ENCODE measurements at regions not wholly inside any gene's neighbourhood (a gene's known extent, or its start where the extent isn't known, plus 50 kb on each side); places are given as distances from the start of the nearest gene placed in this dataset.
A peak's percentile ranks its signal among the peaks of the same experiment; 100 is the strongest.

DNA sequence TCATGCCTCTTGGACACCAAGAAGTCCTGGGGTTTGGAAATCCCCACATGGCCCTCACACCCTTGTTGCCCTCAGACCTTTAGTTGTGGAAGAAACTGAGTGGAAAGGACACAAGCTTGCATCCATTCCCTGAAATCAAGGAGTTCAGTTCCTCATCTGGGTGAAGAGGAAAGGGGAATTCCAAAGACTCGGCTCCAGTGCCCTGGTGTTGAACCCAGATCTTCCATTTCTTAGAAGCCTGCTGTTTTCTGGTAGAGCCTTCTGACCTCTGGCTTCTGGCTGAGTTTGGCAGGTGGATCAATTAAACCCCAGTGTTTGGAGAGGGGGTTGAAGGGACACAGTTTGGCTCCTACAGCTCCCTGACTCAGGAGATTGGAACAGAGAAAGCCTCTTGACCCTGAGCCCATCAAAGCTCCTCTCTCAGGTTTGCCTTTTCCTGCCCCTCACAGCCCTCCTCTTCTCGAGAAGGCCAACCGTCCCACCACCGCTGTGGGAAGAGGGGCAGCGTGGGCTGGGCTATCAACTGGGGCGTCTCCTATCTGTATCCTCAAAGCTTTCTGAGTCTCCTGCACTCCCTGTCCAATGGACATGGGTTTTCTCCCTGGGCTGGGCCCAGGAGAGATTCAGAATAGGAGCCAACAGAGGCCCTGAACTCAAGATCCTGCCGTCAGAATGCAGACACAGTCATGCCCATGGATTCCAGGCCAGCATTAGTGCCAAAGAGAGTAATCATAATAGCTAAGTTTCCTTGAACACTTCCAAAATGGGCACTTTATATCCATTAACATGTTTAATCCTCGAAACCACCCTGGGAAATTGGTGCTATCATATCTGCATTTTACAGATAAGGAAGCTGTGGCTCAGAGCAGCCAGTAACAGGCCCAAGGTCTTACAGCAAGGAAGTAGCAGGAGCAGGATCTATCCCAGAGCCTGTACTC lies 146.2 kb downstream of the VEGFA start (continued):
- TF ChIP-seq ZNF280A (IDR thresholded peaks at IDR 0.05; ENCODE audit: low read depth, partially characterized antibody) (no peak), RBM22 (IDR thresholded peaks at IDR 0.05; ENCODE audit: low read depth, low read length, poor library complexity, severe bottlenecking) (no peak), HINFP (tag; conservative IDR thresholded peaks at IDR 0.05; ENCODE audit: low read depth) (0 out of 2 replicates have a peak, but pooled peaks have one; percentile 44), PYGO2 (tag; IDR thresholded peaks at IDR 0.05) (peak; percentile 54; the same call in 1 of the 2 replicates), E2F4 (CRISPR knock-in tag; IDR thresholded peaks at IDR 0.05; ENCODE audit: low read depth) (no peak), MBD2 (IDR thresholded peaks at IDR 0.05; ENCODE audit: borderline replicate concordance, low read depth) (no peak), SMARCE1 (IDR thresholded peaks at IDR 0.05) (peak; percentile 54; the same call in 1 of the 2 replicates), KHSRP (IDR thresholded peaks at IDR 0.05) (no peak), HNRNPUL1 (IDR thresholded peaks at IDR 0.05; ENCODE audit: low read length) (no peak), HEY1 (CRISPR knock-in tag; IDR thresholded peaks at IDR 0.05; ENCODE audit: borderline replicate concordance) (no peak), SMAD3 (CRISPR knock-in tag; conservative IDR thresholded peaks at IDR 0.05) (no peak; the same call in none of the 2 replicates), LEF1 (IDR thresholded peaks at IDR 0.05) (peak; percentile 45; the same call in 1 of the 2 replicates), ZNF668 (CRISPR knock-in tag; IDR thresholded peaks at IDR 0.05) (peak; percentile 2; the same call in 1 of the 2 replicates), ZBTB33 (CRISPR knock-in tag; IDR thresholded peaks at IDR 0.05) (no peak)
- TF ChIP-seq, protein P1, sequence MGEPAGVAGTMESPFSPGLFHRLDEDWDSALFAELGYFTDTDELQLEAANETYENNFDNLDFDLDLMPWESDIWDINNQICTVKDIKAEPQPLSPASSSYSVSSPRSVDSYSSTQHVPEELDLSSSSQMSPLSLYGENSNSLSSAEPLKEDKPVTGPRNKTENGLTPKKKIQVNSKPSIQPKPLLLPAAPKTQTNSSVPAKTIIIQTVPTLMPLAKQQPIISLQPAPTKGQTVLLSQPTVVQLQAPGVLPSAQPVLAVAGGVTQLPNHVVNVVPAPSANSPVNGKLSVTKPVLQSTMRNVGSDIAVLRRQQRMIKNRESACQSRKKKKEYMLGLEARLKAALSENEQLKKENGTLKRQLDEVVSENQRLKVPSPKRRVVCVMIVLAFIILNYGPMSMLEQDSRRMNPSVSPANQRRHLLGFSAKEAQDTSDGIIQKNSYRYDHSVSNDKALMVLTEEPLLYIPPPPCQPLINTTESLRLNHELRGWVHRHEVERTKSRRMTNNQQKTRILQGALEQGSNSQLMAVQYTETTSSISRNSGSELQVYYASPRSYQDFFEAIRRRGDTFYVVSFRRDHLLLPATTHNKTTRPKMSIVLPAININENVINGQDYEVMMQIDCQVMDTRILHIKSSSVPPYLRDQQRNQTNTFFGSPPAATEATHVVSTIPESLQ (CRISPR knock-in tag; IDR thresholded peaks at IDR 0.05) = peak; percentile 84; the same call in 1 of the 2 replicates
- TF ChIP-seq, protein P2, sequence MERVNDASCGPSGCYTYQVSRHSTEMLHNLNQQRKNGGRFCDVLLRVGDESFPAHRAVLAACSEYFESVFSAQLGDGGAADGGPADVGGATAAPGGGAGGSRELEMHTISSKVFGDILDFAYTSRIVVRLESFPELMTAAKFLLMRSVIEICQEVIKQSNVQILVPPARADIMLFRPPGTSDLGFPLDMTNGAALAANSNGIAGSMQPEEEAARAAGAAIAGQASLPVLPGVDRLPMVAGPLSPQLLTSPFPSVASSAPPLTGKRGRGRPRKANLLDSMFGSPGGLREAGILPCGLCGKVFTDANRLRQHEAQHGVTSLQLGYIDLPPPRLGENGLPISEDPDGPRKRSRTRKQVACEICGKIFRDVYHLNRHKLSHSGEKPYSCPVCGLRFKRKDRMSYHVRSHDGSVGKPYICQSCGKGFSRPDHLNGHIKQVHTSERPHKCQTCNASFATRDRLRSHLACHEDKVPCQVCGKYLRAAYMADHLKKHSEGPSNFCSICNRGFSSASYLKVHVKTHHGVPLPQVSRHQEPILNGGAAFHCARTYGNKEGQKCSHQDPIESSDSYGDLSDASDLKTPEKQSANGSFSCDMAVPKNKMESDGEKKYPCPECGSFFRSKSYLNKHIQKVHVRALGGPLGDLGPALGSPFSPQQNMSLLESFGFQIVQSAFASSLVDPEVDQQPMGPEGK (CRISPR knock-in tag; IDR thresholded peaks at IDR 0.05; ENCODE audit: borderline replicate concordance) = peak; percentile 46; the same call in 1 of the 2 replicates

All from K562 (cell line).